DOHH2 (cell line): ENCODE measurements at regions not wholly inside any gene's neighbourhood (a gene's known extent, or its start where the extent isn't known, plus 50 kb on each side); places are given as distances from the start of the nearest gene placed in this dataset.

Source experiments
- H3F3A ChIP-seq: fragments of 200-600 bp; sonication (generic), shearing (Covaris generic); 2 replicates; pipeline ENCODE4 v1.6.0; 2016; ENCODE audit warnings: antibody characterized with exemption, mild to moderate bottlenecking; ENCODE audit not compliant: control insufficient read depth, insufficient read depth
- H3K27ac ChIP-seq: fragments of 200-600 bp; sonication (generic); 2 replicates; pipeline ENCODE4 v1.5.1; 2014; ENCODE audit warnings: low read depth, mild to moderate bottlenecking, low read length, moderate library complexity
- H3K27me3 ChIP-seq: fragments of 200-600 bp; sonication (generic); 2 replicates; pipeline ENCODE4 v1.6.1; 2014; ENCODE audit warnings: mild to moderate bottlenecking, low read length, mixed read lengths; ENCODE audit not compliant: control insufficient read depth
- H3K36me3 ChIP-seq: fragments of 200-600 bp; sonication (generic); 2 replicates; pipeline ENCODE4 v1.6.1; 2014; ENCODE audit warnings: mild to moderate bottlenecking, low read length, moderate library complexity, mixed read lengths; ENCODE audit not compliant: control insufficient read depth
- H3K4me1 ChIP-seq: fragments of 200-600 bp; sonication (generic); 2 replicates; pipeline ENCODE4 v1.6.1; 2014; ENCODE audit warnings: mild to moderate bottlenecking, low read length, mixed read lengths; ENCODE audit not compliant: control insufficient read depth
- H3K4me2 ChIP-seq: fragments of 200-600 bp; sonication (generic); 2 replicates; pipeline ENCODE4 v1.6.0; 2014; ENCODE audit warnings: mild to moderate bottlenecking, low read length, moderate library complexity
- H3K4me3 ChIP-seq: fragments of 200-600 bp; sonication (generic); 2 replicates; pipeline ENCODE4 v1.5.1; 2014; ENCODE audit warnings: mild to moderate bottlenecking, low read length, mixed read lengths
- H3K79me2 ChIP-seq: fragments of 200-600 bp; sonication (generic); 2 replicates; pipeline ENCODE4 v1.6.1; 2014; ENCODE audit warnings: mild to moderate bottlenecking, low read length, mixed read lengths; ENCODE audit not compliant: control insufficient read depth
- H3K9me2 ChIP-seq: fragments of 200-600 bp; sonication (generic); replicated peaks from 2 replicates; pipeline ENCODE4 v1.6.1; 2014; ENCODE audit warnings: mild to moderate bottlenecking, low read length, mixed read lengths; ENCODE audit not compliant: control insufficient read depth
- H3K9me3 ChIP-seq: fragments of 200-600 bp; sonication (generic); 2 replicates; pipeline ENCODE4 v1.6.1; 2014; ENCODE audit warnings: antibody characterized with exemption, low read length, mixed read lengths; ENCODE audit not compliant: control insufficient read depth, insufficient read depth
- H4K20me1 ChIP-seq: fragments of 200-600 bp; sonication (generic); 2 replicates; pipeline ENCODE4 v1.6.0; 2014; ENCODE audit warnings: low read depth, mild to moderate bottlenecking, antibody characterized with exemption, low read length, moderate library complexity; ENCODE audit not compliant: control insufficient read depth, insufficient read depth
- CTCF ChIP-seq: fragments of 200-600 bp; sonication (generic); IDR thresholded peaks from one replicate; pipeline ENCODE4 v1.5.1; 2014; ENCODE audit warnings: antibody characterized with exemption, mild to moderate bottlenecking, low read depth, low read length; ENCODE audit not compliant: poor library complexity, severe bottlenecking
- EZH2phosphoT487 ChIP-seq: fragments of 200-600 bp; sonication (generic); IDR thresholded peaks from 2 replicates; pipeline ENCODE4 v1.6.1; 2017; ENCODE audit warnings: borderline replicate concordance, mild to moderate bottlenecking, antibody characterized with exemption, low read length, moderate library complexity, mixed read lengths

GRCh38 chr10:21388589-21388988, 136.9 kb downstream of the SKIDA1 start:
- no peaks in the 10 kb centered on the region for H3K9me2 ChIP-seq
- no peak overlapping the region for H3K4me3 ChIP-seq
- no peaks in the 10 kb centered on the region for H3K36me3 ChIP-seq
- no peak overlapping the region for H3K27ac ChIP-seq
- TF ChIP-seq CTCF (no peak), EZH2phosphoT487 (no peak)
- H3K9me3 ChIP-seq = no peaks in the 10 kb centered on the region
- no peaks in the 10 kb centered on the region for H3K4me1 ChIP-seq
- no peaks in the 10 kb centered on the region for H4K20me1 ChIP-seq
- no peak overlapping the region for H3K4me2 ChIP-seq
- no peaks in the 10 kb centered on the region for H3F3A ChIP-seq
- H3K79me2 ChIP-seq = no peaks in the 10 kb centered on the region
- no peaks in the 10 kb centered on the region for H3K27me3 ChIP-seq

- Histone ChIP-seq H3K36me3 (no peaks in the 10 kb centered on the region), H3F3A (no peaks in the 10 kb centered on the region), H3K27me3 (no peaks in the 10 kb centered on the region), H3K9me3 (no peaks in the 10 kb centered on the region), H3K4me1 (no peaks in the 10 kb centered on the region), H3K27ac (no peak overlapping the region), H3K4me3 (no peak overlapping the region), H3K4me2 (no peak overlapping the region), H3K79me2 (no peaks in the 10 kb centered on the region), H4K20me1 (no peaks in the 10 kb centered on the region), H3K9me2 (no peaks in the 10 kb centered on the region)
- TF ChIP-seq CTCF (no peak), EZH2phosphoT487 (no peak)
These were observed 137.6 kb downstream of the SKIDA1 start for GRCh38 chr10:21387868-21388267.

- Histone ChIP-seq H3K36me3 (no peaks in the 10 kb centered on the region), H3K9me2 (no peaks in the 10 kb centered on the region), H3K9me3 (no peaks in the 10 kb centered on the region), H4K20me1 (no peaks in the 10 kb centered on the region), H3K79me2 (no peaks in the 10 kb centered on the region), H3K4me3 (no peak overlapping the region), H3K27me3 (0 out of 2 replicates have a peak, but pooled peaks cover 2% of the 10 kb centered on the region), H3K4me2 (no peak overlapping the region), H3F3A (no peaks in the 10 kb centered on the region), H3K4me1 (no peaks in the 10 kb centered on the region), H3K27ac (no peak overlapping the region)
- TF ChIP-seq EZH2phosphoT487 (no peak), CTCF (no peak)
These were observed 139.4 kb downstream of the SKIDA1 start for GRCh38 chr10:21385996-21386585.
